Ishikawa (cell line): ENCODE measurements at regions not wholly inside any gene's neighbourhood (a gene's known extent, or its start where the extent isn't known, plus 50 kb on each side); places are given as distances from the start of the nearest gene placed in this dataset.

Experiments
- CEBPB ChIP-seq: IDR thresholded peaks from 2 replicates; pipeline ENCODE4 v1.6.1; 2012
- CREB1 ChIP-seq: IDR thresholded peaks from 2 replicates; pipeline ENCODE4 v1.6.1; 2012; ENCODE audit warnings: low read depth
- EGR1 ChIP-seq: IDR thresholded peaks from 2 replicates; pipeline ENCODE4 v1.6.1; 2012
- EP300 ChIP-seq: IDR thresholded peaks from 2 replicates; pipeline ENCODE4 v1.6.1; 2012; ENCODE audit warnings: borderline replicate concordance
- FOXM1 ChIP-seq: IDR thresholded peaks from 2 replicates; pipeline ENCODE4 v1.6.1; 2012; ENCODE audit warnings: low read depth, borderline replicate concordance
- NFIC ChIP-seq: IDR thresholded peaks from 2 replicates; pipeline ENCODE4 v1.6.1; 2012
- RAD21 ChIP-seq: IDR thresholded peaks from 2 replicates; pipeline ENCODE4 v1.6.1; 2012; ENCODE audit warnings: low read depth
- REST ChIP-seq: IDR thresholded peaks from 2 replicates; pipeline ENCODE4 v1.6.1; 2012; ENCODE audit warnings: low read depth, mild to moderate bottlenecking
- TAF1 ChIP-seq: IDR thresholded peaks from 2 replicates; pipeline ENCODE4 v1.6.1; 2012; ENCODE audit warnings: low read depth, mild to moderate bottlenecking
- TCF12 ChIP-seq: IDR thresholded peaks from 2 replicates; pipeline ENCODE4 v1.6.1; 2012; ENCODE audit warnings: low read depth
- TEAD4 ChIP-seq: IDR thresholded peaks from 2 replicates; pipeline ENCODE4 v1.6.1; 2012
- YY1 ChIP-seq: IDR thresholded peaks from 2 replicates; pipeline ENCODE4 v1.6.1; 2012; ENCODE audit warnings: low read depth
- ZBTB7A ChIP-seq: IDR thresholded peaks from 2 replicates; pipeline ENCODE4 v1.6.1; 2012; ENCODE audit warnings: low read depth
- TF ChIP-seq, protein P1 (sequence below): IDR thresholded peaks from 2 replicates; pipeline ENCODE4 v1.6.1; 2012
- TF ChIP-seq, protein P2 (sequence below): IDR thresholded peaks from 2 replicates; pipeline ENCODE4 v1.6.1; 2012

DNA sequence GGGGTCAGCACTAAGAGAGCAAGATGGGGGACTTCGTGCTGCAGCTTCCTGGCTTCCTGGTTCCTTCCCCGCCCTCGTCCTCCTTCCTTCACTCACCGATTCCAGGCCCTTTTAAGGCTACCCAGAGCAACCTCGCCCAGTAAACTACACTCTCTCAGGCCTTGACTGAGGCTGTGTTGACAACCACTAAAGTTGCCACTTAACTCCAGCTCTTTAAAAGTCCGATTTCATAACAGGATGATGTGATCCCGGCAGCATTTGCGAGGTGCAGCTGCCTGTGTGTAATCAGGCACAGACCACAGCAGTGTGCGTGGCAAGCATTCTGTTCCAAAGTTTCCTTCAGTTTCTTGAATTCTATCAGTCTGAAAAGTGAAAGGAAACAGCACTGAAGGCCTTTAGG lies 110.6 kb downstream of the RAB11FIP2 start:
- TF ChIP-seq, protein P1, sequence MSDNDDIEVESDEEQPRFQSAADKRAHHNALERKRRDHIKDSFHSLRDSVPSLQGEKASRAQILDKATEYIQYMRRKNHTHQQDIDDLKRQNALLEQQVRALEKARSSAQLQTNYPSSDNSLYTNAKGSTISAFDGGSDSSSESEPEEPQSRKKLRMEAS: no peak
- TF ChIP-seq ZBTB7A: no peak
- TF ChIP-seq REST: no peak
- TF ChIP-seq, protein P2, sequence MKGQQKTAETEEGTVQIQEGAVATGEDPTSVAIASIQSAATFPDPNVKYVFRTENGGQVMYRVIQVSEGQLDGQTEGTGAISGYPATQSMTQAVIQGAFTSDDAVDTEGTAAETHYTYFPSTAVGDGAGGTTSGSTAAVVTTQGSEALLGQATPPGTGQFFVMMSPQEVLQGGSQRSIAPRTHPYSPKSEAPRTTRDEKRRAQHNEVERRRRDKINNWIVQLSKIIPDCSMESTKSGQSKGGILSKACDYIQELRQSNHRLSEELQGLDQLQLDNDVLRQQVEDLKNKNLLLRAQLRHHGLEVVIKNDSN: no peak
- TF ChIP-seq YY1: no peak
- TF ChIP-seq CEBPB: no peak

DNA sequence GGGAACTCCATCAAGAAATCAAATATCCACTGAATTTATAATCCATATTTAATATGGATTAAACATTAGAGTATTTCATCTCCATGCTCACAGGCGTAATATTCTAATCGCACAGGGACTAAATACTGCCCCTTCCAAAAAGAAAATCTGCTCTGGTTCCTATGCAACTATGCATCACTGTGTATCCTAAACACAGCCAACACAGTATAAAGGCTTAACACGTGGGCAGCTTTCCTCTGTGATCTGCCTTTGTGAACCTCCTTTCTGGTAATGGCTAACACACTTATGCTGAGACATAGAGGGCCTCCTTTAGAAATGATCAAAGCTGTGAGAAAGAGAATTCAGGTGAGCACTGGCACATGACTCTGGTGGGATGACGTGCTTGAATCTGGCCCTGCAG lies 110.2 kb downstream of the RAB11FIP2 start:
- no peak for TF ChIP-seq REST
- TF ChIP-seq NFIC: no peak
- no peak for TF ChIP-seq ZBTB7A
- no peak for TF ChIP-seq TEAD4
- no peak for TF ChIP-seq TCF12
- no peak for TF ChIP-seq EGR1
- TF ChIP-seq CREB1: no peak
- no peak for TF ChIP-seq RAD21

- TF ChIP-seq NFIC (no peak), FOXM1 (no peak), YY1 (no peak), TCF12 (no peak), REST (no peak), CREB1 (no peak), EP300 (no peak), EGR1 (no peak), TEAD4 (no peak), TAF1 (no peak)
- TF ChIP-seq, protein P1: no peak
Measured at GRCh38 chr10:117936976-117937375, 109.8 kb downstream of the RAB11FIP2 start.

DNA sequence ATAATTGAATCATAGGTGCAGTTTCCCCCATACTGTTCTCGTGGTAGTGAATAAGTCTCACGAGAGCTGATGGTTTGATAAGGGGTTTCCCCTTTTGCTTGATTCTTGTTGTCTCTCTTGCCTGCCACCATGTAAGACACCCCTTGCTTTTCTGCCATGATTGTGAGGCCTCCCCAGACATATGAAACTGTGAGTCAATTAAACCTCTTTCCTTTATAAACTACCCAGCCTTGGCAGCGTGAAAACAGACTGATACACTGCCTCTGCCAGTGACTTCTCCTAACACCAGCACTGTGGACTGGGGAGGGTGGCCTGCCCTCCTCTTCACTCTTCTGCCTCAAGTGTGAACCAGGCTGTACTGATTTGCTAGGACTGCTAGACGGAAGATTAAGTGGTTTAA lies 108.6 kb downstream of the RAB11FIP2 start:
- no peak for TF ChIP-seq EGR1
- no peak for TF ChIP-seq TCF12
- TF ChIP-seq RAD21: no peak
- TF ChIP-seq, protein P1: no peak
- no peak for TF ChIP-seq NFIC
- no peak for TF ChIP-seq EP300
- TF ChIP-seq, protein P2: no peak
- no peak for TF ChIP-seq TAF1
- TF ChIP-seq CEBPB: no peak
- TF ChIP-seq REST: no peak
- TF ChIP-seq CREB1: no peak
- TF ChIP-seq ZBTB7A: no peak
- TF ChIP-seq FOXM1: no peak
- TF ChIP-seq TEAD4: no peak
- no peak for TF ChIP-seq YY1
